WTC11 (cell line): ENCODE measurements at regions not wholly inside any gene's neighbourhood (a gene's known extent, or its start where the extent isn't known, plus 50 kb on each side); places are given as distances from the start of the nearest gene placed in this dataset.

ENCODE experiments used
- ATAC-seq: fragments of 200-7000 bp; cut with Tn5 transposase; 2 replicates; pipeline ENCODE4 v1.10.0; 2021; ENCODE audit warnings: mild to moderate bottlenecking, moderate library complexity
- CTCF ChIA-PET: fragments of 300-600 bp; sonication (Branson Sonifier 250); formaldehyde crosslinking; loops from one replicate; lab custom pipeline; 2021; ENCODE audit warnings: antibody characterized with exemption; lab: Charles Lee
- POLR2A ChIA-PET: fragments of 350-600 bp; sonication (Branson Sonifier 250); formaldehyde crosslinking; loops from one replicate; lab custom pipeline; 2021; ENCODE audit warnings: antibody characterized with exemption; lab: Charles Lee
- DNase-seq: peaks from one replicate; pipeline ENCODE4 v3.0.0; 2021; ENCODE audit warnings: low spot score
- H3K27ac Mint-ChIP-seq: 2 replicates; pipeline ENCODE4 v1.8.0; 2021; ENCODE audit warnings: mixed read lengths
- H3K27me3 Mint-ChIP-seq: 2 replicates; pipeline ENCODE4 v1.8.0; 2021; ENCODE audit warnings: low read depth, mild to moderate bottlenecking, moderate library complexity, mixed read lengths
- H3K36me3 Mint-ChIP-seq: 2 replicates; pipeline ENCODE4 v1.8.0; 2021; ENCODE audit warnings: mixed read lengths
- H3K4me1 Mint-ChIP-seq: 2 replicates; pipeline ENCODE4 v1.8.0; 2022; ENCODE audit warnings: mixed read lengths
- H3K4me3 Mint-ChIP-seq: 2 replicates; pipeline ENCODE4 v1.8.0; 2021; ENCODE audit warnings: mild to moderate bottlenecking, moderate library complexity, mixed read lengths
- H3K9me3 Mint-ChIP-seq: 2 replicates; pipeline ENCODE4 v1.8.0; 2021; ENCODE audit warnings: mixed read lengths
- AR ChIP-seq: fragments of 250-450 bp; sonication (Bioruptor Pico); IDR thresholded peaks from 2 replicates; pipeline ENCODE4 v1.9.0; 2021; ENCODE audit warnings: mild to moderate bottlenecking
- ATF2 ChIP-seq: sonication (generic); formaldehyde crosslinking; IDR thresholded peaks from 2 replicates; pipeline ENCODE4 v1.8.1; 2022; ENCODE audit warnings: low read depth, missing genetic modification reagents, borderline replicate concordance
- ATF6 ChIP-seq: sonication (generic); formaldehyde crosslinking; IDR thresholded peaks from 2 replicates; pipeline ENCODE4 v1.8.1; 2023; ENCODE audit warnings: mild to moderate bottlenecking, missing genetic modification reagents
- CDX4 ChIP-seq: fragments of 250-450 bp; sonication (Bioruptor Pico); IDR thresholded peaks from 2 replicates; pipeline ENCODE4 v1.9.0; 2021; ENCODE audit warnings: moderate library complexity, mild to moderate bottlenecking, inconsistent platforms, borderline replicate concordance
- E2F5 ChIP-seq: sonication (generic); formaldehyde crosslinking; IDR thresholded peaks from 2 replicates; pipeline ENCODE4 v1.8.1; 2022; ENCODE audit warnings: mild to moderate bottlenecking, moderate library complexity, missing genetic modification reagents
- EMX1 ChIP-seq: fragments of 250-450 bp; sonication (Bioruptor Pico); IDR thresholded peaks from 2 replicates; pipeline ENCODE4 v1.8.0; 2021; ENCODE audit warnings: mild to moderate bottlenecking
- FOXJ3 ChIP-seq: sonication (generic); formaldehyde crosslinking; IDR thresholded peaks from 2 replicates; pipeline ENCODE4 v1.9.0; 2021; ENCODE audit warnings: missing genetic modification reagents, mild to moderate bottlenecking, borderline replicate concordance
- FOXK1 ChIP-seq: sonication (generic); formaldehyde crosslinking; IDR thresholded peaks from 2 replicates; pipeline ENCODE4 v1.8.0; 2022; ENCODE audit warnings: mild to moderate bottlenecking, moderate library complexity, missing genetic modification reagents
- GTF2I ChIP-seq: fragments of 250-450 bp; sonication (Bioruptor Pico); conservative IDR thresholded peaks from 2 replicates; pipeline ENCODE4 v1.4.0; 2021; ENCODE audit warnings: mild to moderate bottlenecking
- HMGA2 ChIP-seq: fragments of 250-450 bp; sonication (Bioruptor Pico); IDR thresholded peaks from 2 replicates; pipeline ENCODE4 v1.4.0; 2021; ENCODE audit warnings: mild to moderate bottlenecking, moderate library complexity
- IRF1 ChIP-seq: sonication (generic); formaldehyde crosslinking; IDR thresholded peaks from 2 replicates; pipeline ENCODE4 v1.8.0; 2023; ENCODE audit warnings: missing genetic modification reagents
- IRF2 ChIP-seq: sonication (generic); formaldehyde crosslinking; IDR thresholded peaks from 2 replicates; pipeline ENCODE4 v1.8.0; 2022; ENCODE audit warnings: low read depth, missing genetic modification reagents, borderline replicate concordance
- MXD4 ChIP-seq: fragments of 250-450 bp; sonication (Bioruptor Pico); IDR thresholded peaks from 2 replicates; pipeline ENCODE4 v1.8.0; 2021; ENCODE audit warnings: mild to moderate bottlenecking, moderate library complexity, borderline replicate concordance
- NFATC4 ChIP-seq: fragments of 250-450 bp; sonication (Bioruptor Pico); IDR thresholded peaks from 2 replicates; pipeline ENCODE4 v1.9.0; 2021; ENCODE audit warnings: mild to moderate bottlenecking
- TEAD1 ChIP-seq: sonication (generic); formaldehyde crosslinking; IDR thresholded peaks from 2 replicates; pipeline ENCODE4 v1.8.0; 2022; ENCODE audit warnings: mild to moderate bottlenecking, missing genetic modification reagents
- ZBTB21 ChIP-seq: sonication (generic); formaldehyde crosslinking; IDR thresholded peaks from 2 replicates; pipeline ENCODE4 v1.8.1; 2023; ENCODE audit warnings: mild to moderate bottlenecking, missing genetic modification reagents, borderline replicate concordance
- ZNF396 ChIP-seq: fragments of 250-450 bp; sonication (Bioruptor Pico); IDR thresholded peaks from 2 replicates; pipeline ENCODE4 v1.8.0; 2021; ENCODE audit warnings: mild to moderate bottlenecking, moderate library complexity, borderline replicate concordance
- ZSCAN18 ChIP-seq: fragments of 250-450 bp; sonication (Bioruptor Pico); IDR thresholded peaks from 2 replicates; pipeline ENCODE4 v2.1.2; 2022; ENCODE audit warnings: mild to moderate bottlenecking, moderate library complexity

- Mint-ChIP-seq H3K36me3 (no peaks in the 10 kb centered on the region), H3K27ac (no peak overlapping the region), H3K4me1 (peaks cover 28% of the 10 kb centered on the region), H3K4me3 (peak overlapping the region; percentile 46), H3K9me3 (no peaks in the 10 kb centered on the region), H3K27me3 (peaks cover 20% of the 10 kb centered on the region)
- ATAC-seq (no peak), DNase-seq (no peak)
- ChIA-PET CTCF (no interaction called here), POLR2A (no interaction called here)
- TF ChIP-seq FOXK1 (CRISPR knock-in tag) (no peak), FOXJ3 (CRISPR knock-in tag) (no peak), TEAD1 (CRISPR knock-in tag) (no peak), CDX4 (CRISPR knock-in tag) (no peak), EMX1 (CRISPR knock-in tag) (no peak), MXD4 (CRISPR knock-in tag) (no peak), ATF2 (CRISPR knock-in tag) (no peak), E2F5 (CRISPR knock-in tag) (no peak), ATF6 (CRISPR knock-in tag) (no peak), NFATC4 (CRISPR knock-in tag) (no peak), ZNF396 (no peak), ZSCAN18 (no peak), GTF2I (CRISPR knock-in tag) (no peak), HMGA2 (CRISPR knock-in tag) (no peak), AR (CRISPR knock-in tag) (no peak), IRF1 (no peak), IRF2 (no peak), ZBTB21 (no peak)
Observed at GRCh38 chr1:201646411-201647022, 107.6 kb downstream of the NAV1 start.
